ENCODE measurements at regions not wholly inside any gene's neighbourhood (a gene's known extent, or its start where the extent isn't known, plus 50 kb on each side); places are given as distances from the start of the nearest gene placed in this dataset.

- WGBS, 2 experiments (ENCODE audit: extremely low coverage in 1 of 2, insufficient coverage in 1 of 2, insufficient read length in 1 of 2, insufficient replicate concordance in 2 of 2, low coverage in 1 of 2, low lambda C conversion rate in 2 of 2, missing lambda C conversion rate in 1 of 2): 98% methylated on average over 4 of the region's 4 CpGs; no CpG with 5 or more reads in 1 of the 2 experiments
- CTCF ChIA-PET (ENCODE audit: partially characterized antibody): no interaction called here
Observed at GRCh38 chr7:53318566-53318965, 283.1 kb downstream of the POM121L12 start.

More at GRCh38 chr7:53318566-53318965, 283.1 kb downstream of the POM121L12 start:
- Histone ChIP-seq H3K4me3 (ENCODE audit: extremely low read depth in 1 of 4, insufficient read depth in 2 of 4, low read depth in 3 of 4, low read length in 4 of 4) (no peak overlapping the region), H3K36me3 (ENCODE audit: control insufficient read depth in 2 of 4, insufficient read depth in 4 of 4, low read length in 3 of 4) (no peaks in the 10 kb centered on the region), H3K79me1 (ENCODE audit: low read depth, low read length) (no peaks in the 10 kb centered on the region), H3K79me2 (ENCODE audit: control insufficient read depth in 1 of 2, insufficient read depth in 2 of 2, low read length in 2 of 2) (no peaks in the 10 kb centered on the region), H3K56ac (replicated peaks; ENCODE audit: insufficient read length, low read depth, low read length) (no peak overlapping the region), H2BK15ac (ENCODE audit: low read length) (no peak overlapping the region), H2BK12ac (ENCODE audit: low read depth, low read length) (no peak overlapping the region), H4K5ac (ENCODE audit: insufficient read length, low read depth, low read length) (no peak overlapping the region), H3K4ac (replicated peaks; ENCODE audit: insufficient read length, low read depth, low read length) (no peak overlapping the region), H4K20me1 (replicated peaks in 1 of 2; ENCODE audit: control insufficient read depth in 1 of 2, insufficient read depth in 2 of 2, low read length in 2 of 2) (no peaks in the 10 kb centered on the region), H2AFZ (ENCODE audit: low read length) (no peak overlapping the region), H3K27me3 (replicated peaks in 1 of 4; ENCODE audit: control insufficient read depth in 3 of 4, extremely low read depth in 1 of 4, insufficient read depth in 3 of 4, low read length in 3 of 4) (no peaks in the 10 kb centered on the region), H3K27ac (ENCODE audit: low read depth, low read length) (no peak overlapping the region), H3K23me2 (ENCODE audit: low read depth, low read length) (no peaks in the 10 kb centered on the region), H2BK5ac (ENCODE audit: low read depth, low read length) (no peak overlapping the region), H2BK120ac (replicated peaks; ENCODE audit: low read depth, low read length) (no peak overlapping the region), H3K9me3 (ENCODE audit: insufficient read depth in 2 of 2, low read depth in 1 of 2, low read length in 1 of 2) (no peaks in the 10 kb centered on the region), H3K4me1 (replicated peaks in 1 of 4; ENCODE audit: control insufficient read depth in 3 of 4, insufficient read depth in 4 of 4, low read length in 3 of 4) (0 out of 7 replicates have a peak, but pooled peaks cover 0 to 3% (median 0%) of the 10 kb centered on the region in 4 experiments), H4K8ac (ENCODE audit: extremely low read depth, insufficient read depth, low read length) (no peak overlapping the region), H4K91ac (replicated peaks; ENCODE audit: insufficient read length, low read length) (no peak overlapping the region), H3K4me2 (ENCODE audit: insufficient read depth in 1 of 2, low read depth in 2 of 2, low read length in 2 of 2) (no peak overlapping the region), H3K18ac (ENCODE audit: extremely low read depth, low read length) (no peak overlapping the region), H3K23ac (ENCODE audit: insufficient read length) (no peak overlapping the region), H3K9ac (replicated peaks in 1 of 4; ENCODE audit: extremely low read depth in 1 of 4, low read depth in 3 of 4, low read length in 3 of 4) (no peak overlapping the region), H2AK5ac (ENCODE audit: low read depth, low read length) (no peak overlapping the region), H2BK20ac (ENCODE audit: low read length) (no peak overlapping the region), H3K14ac (ENCODE audit: insufficient read length) (no peak overlapping the region)
- POLR2A ChIA-PET (ENCODE audit: partially characterized antibody): no interaction called here
- DNase-seq (ENCODE audit: low read depth in 1 of 2, low spot score in 2 of 2): no peak
- no peak for FAIRE-seq
- TF ChIP-seq GTF2F1 (IDR thresholded peaks at IDR 0.05; ENCODE audit: borderline replicate concordance, low read depth, low read length): no peak
- no peak for TF ChIP-seq BRCA1 (IDR thresholded peaks at IDR 0.05; ENCODE audit: low read depth, low read length)
- no peak for TF ChIP-seq KDM4A (IDR thresholded peaks at IDR 0.05; ENCODE audit: low read depth, low read length, severe bottlenecking)

Data from H1 (cell line).